ENCODE measurements at regions not wholly inside any gene's neighbourhood (a gene's known extent, or its start where the extent isn't known, plus 50 kb on each side); places are given as distances from the start of the nearest gene placed in this dataset.
"Not testable (repeated sequence)": the region's sequence is repeated elsewhere in the genome, so short reads cannot be mapped to it uniquely, and the experiment has no call there.

- H3K4me3 ChIP-seq (ENCODE audit: extremely low read depth in 1 of 4, insufficient read depth in 2 of 4, low read depth in 3 of 4, low read length in 4 of 4); H2BK15ac ChIP-seq (ENCODE audit: low read length); FAIRE-seq; H4K5ac ChIP-seq (ENCODE audit: insufficient read length, low read depth, low read length); H3K23me2 ChIP-seq (ENCODE audit: low read depth, low read length); H3K36me3 ChIP-seq (ENCODE audit: control insufficient read depth in 2 of 4, insufficient read depth in 4 of 4, low read length in 3 of 4); H3K56ac ChIP-seq (replicated peaks; ENCODE audit: insufficient read length, low read depth, low read length); H3K14ac ChIP-seq (ENCODE audit: insufficient read length); H3K9ac ChIP-seq (replicated peaks in 1 of 4; ENCODE audit: extremely low read depth in 1 of 4, low read depth in 3 of 4, low read length in 3 of 4); H3K23ac ChIP-seq (ENCODE audit: insufficient read length); H3K27me3 ChIP-seq (replicated peaks in 1 of 4; ENCODE audit: control insufficient read depth in 3 of 4, extremely low read depth in 1 of 4, insufficient read depth in 3 of 4, low read length in 3 of 4); H3K9me3 ChIP-seq (ENCODE audit: insufficient read depth in 2 of 2, low read depth in 1 of 2, low read length in 1 of 2); H4K91ac ChIP-seq (replicated peaks; ENCODE audit: insufficient read length, low read length); H2BK20ac ChIP-seq (ENCODE audit: low read length); H3K4me1 ChIP-seq (replicated peaks in 1 of 4; ENCODE audit: control insufficient read depth in 3 of 4, insufficient read depth in 4 of 4, low read length in 3 of 4); H2AK5ac ChIP-seq (ENCODE audit: low read depth, low read length); H2AFZ ChIP-seq (ENCODE audit: low read length); H3K79me1 ChIP-seq (ENCODE audit: low read depth, low read length); H3K4ac ChIP-seq (replicated peaks; ENCODE audit: insufficient read length, low read depth, low read length); H2BK12ac ChIP-seq (ENCODE audit: low read depth, low read length); H4K8ac ChIP-seq (ENCODE audit: extremely low read depth, insufficient read depth, low read length); H3K79me2 ChIP-seq (ENCODE audit: control insufficient read depth in 1 of 2, insufficient read depth in 2 of 2, low read length in 2 of 2); H4K20me1 ChIP-seq (replicated peaks in 1 of 2; ENCODE audit: control insufficient read depth in 1 of 2, insufficient read depth in 2 of 2, low read length in 2 of 2); H2BK120ac ChIP-seq (replicated peaks; ENCODE audit: low read depth, low read length): not testable (repeated sequence)
- H3K27ac ChIP-seq (ENCODE audit: low read depth, low read length) = peak overlapping the region; percentile 73; the same call in 1 of the 2 replicates
- peak overlapping the region; percentile 82; the same call in 1 of the 2 replicates for H3K18ac ChIP-seq (ENCODE audit: extremely low read depth, low read length)
- H3K4me2 ChIP-seq (ENCODE audit: insufficient read depth in 1 of 2, low read depth in 2 of 2, low read length in 2 of 2) = peak overlapping the region; percentile 14 to 48; a peak in 1 of 4 replicates
- peak overlapping the region; percentile 99 for H2BK5ac ChIP-seq (ENCODE audit: low read depth, low read length)
- WGBS, 2 experiments (ENCODE audit: extremely low coverage in 1 of 2, insufficient coverage in 1 of 2, insufficient read length in 1 of 2, insufficient replicate concordance in 2 of 2, low coverage in 1 of 2, low lambda C conversion rate in 2 of 2, missing lambda C conversion rate in 1 of 2) = 41% methylated on average over 7 of the region's 7 CpGs; no CpG with 5 or more reads in 1 of the 2 experiments
- ChIA-PET POLR2A (ENCODE audit: partially characterized antibody) (interaction anchor here (0.9 kb wide), 1 partner anchor 9 kb away, joined by 3 read pairs; no protein-coding TSS in a partner anchor), CTCF (ENCODE audit: partially characterized antibody) (interaction anchor here (0.7 kb wide), 1 partner anchor 15 kb away, joined by 3 read pairs; no protein-coding TSS in a partner anchor)
- DNase-seq (ENCODE audit: low read depth in 1 of 2, low spot score in 2 of 2) = peak in 1 of 2 experiments; percentile 34
- TF ChIP-seq NANOG (IDR thresholded peaks at IDR 0.05; ENCODE audit: insufficient read depth, low read depth, low read length, poor library complexity, severe bottlenecking) (peak; percentile 58), TCF12 (IDR thresholded peaks at IDR 0.05; ENCODE audit: low read depth, low read length) (0 out of 2 replicates have a peak, but pooled peaks have one; percentile 13), TEAD4 (IDR thresholded peaks at IDR 0.05; ENCODE audit: low read depth, low read length) (peak; percentile 35; the same call in 1 of the 2 replicates), EP300 (IDR thresholded peaks at IDR 0.05; ENCODE audit: borderline replicate concordance in 1 of 2, low read depth in 2 of 2, low read length in 2 of 2) (0 out of 3 replicates have a peak, but pooled peaks of 1 of the 2 experiments have one; percentile 25)
Observed at GRCh38 chr4:30149539-30149938, 570.6 kb upstream of the PCDH7 start.
